ENCODE measurements at regions not wholly inside any gene's neighbourhood (a gene's known extent, or its start where the extent isn't known, plus 50 kb on each side); places are given as distances from the start of the nearest gene placed in this dataset.

DNA sequence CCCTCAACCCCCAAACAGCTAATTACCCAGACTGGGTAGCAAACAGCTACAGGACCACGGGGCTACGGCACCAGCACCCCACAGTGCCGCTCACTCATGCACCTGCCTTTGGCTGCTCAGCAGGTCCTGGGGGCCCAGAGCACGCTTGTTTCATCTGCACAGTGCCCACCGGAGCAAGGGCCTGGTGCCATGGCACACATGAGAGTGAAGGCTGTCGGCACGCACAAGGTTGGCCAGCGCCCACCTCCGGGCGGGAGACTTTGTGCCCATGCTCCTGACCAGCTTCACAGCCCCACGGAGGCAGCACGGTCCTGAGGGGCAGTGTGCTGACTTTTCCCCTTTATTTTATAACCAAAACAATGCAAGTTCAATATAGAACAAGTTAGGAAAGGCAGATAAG, 135.9 kb upstream of the NSMCE3 start:
- TF ChIP-seq EZH2 (IDR thresholded peaks at IDR 0.05; ENCODE audit: borderline replicate concordance, low read depth, low read length, severe bottlenecking): no peak
- no peak for TF ChIP-seq CTCF (IDR thresholded peaks at IDR 0.05; ENCODE audit: borderline replicate concordance, extremely low read depth, low read length, poor library complexity, severe bottlenecking)
- no peaks in the 10 kb centered on the region for H3K79me2 ChIP-seq (ENCODE audit: insufficient read depth, low read length)
- no peak overlapping the region for H3K9ac ChIP-seq (ENCODE audit: low read depth, low read length)
- H3K36me3 ChIP-seq (ENCODE audit: insufficient read depth, low read length): no peaks in the 10 kb centered on the region
- H3K4me1 ChIP-seq (ENCODE audit: insufficient read depth, low read length): no peaks in the 10 kb centered on the region
- ATAC-seq (ENCODE audit: insufficient read depth, low read depth) (no peak), DNase-seq (no peak)
- H2AFZ ChIP-seq (ENCODE audit: low read depth, low read length): no peak overlapping the region
- H3K27ac ChIP-seq (ENCODE audit: low read length): no peak overlapping the region
- no peak overlapping the region for H3K4me2 ChIP-seq (ENCODE audit: insufficient read depth, low read length)
- no peaks in the 10 kb centered on the region for H3K9me3 ChIP-seq (ENCODE audit: insufficient read depth, low read length, severe bottlenecking)
- no peaks in the 10 kb centered on the region for H3K27me3 ChIP-seq (ENCODE audit: insufficient read depth, low read length, poor library complexity)
- no peaks in the 10 kb centered on the region for H4K20me1 ChIP-seq (ENCODE audit: insufficient read depth, low read length)
- H3K4me3 ChIP-seq (ENCODE audit: low read depth in 1 of 2, low read length in 2 of 2): no peak overlapping the region

GRCh38 chr15:29403772-29404171, 134.2 kb upstream of the NSMCE3 start:
- H4K20me1 ChIP-seq (ENCODE audit: insufficient read depth, low read length): no peaks in the 10 kb centered on the region
- no peaks in the 10 kb centered on the region for H3K27me3 ChIP-seq (ENCODE audit: insufficient read depth, low read length, poor library complexity)
- no peak overlapping the region for H2AFZ ChIP-seq (ENCODE audit: low read depth, low read length)
- H3K4me1 ChIP-seq (ENCODE audit: insufficient read depth, low read length): no peaks in the 10 kb centered on the region
- no peak for DNase-seq
- no peak overlapping the region for H3K4me2 ChIP-seq (ENCODE audit: insufficient read depth, low read length)
- TF ChIP-seq CTCF (IDR thresholded peaks at IDR 0.05; ENCODE audit: borderline replicate concordance, extremely low read depth, low read length, poor library complexity, severe bottlenecking) (no peak), EZH2 (IDR thresholded peaks at IDR 0.05; ENCODE audit: borderline replicate concordance, low read depth, low read length, severe bottlenecking) (no peak)
- H3K27ac ChIP-seq (ENCODE audit: low read length): no peak overlapping the region
- ATAC-seq (ENCODE audit: insufficient read depth, low read depth): no peak
- H3K79me2 ChIP-seq (ENCODE audit: insufficient read depth, low read length): no peaks in the 10 kb centered on the region
- H3K9ac ChIP-seq (ENCODE audit: low read depth, low read length): no peak overlapping the region
- no peaks in the 10 kb centered on the region for H3K9me3 ChIP-seq (ENCODE audit: insufficient read depth, low read length, severe bottlenecking)
- no peak overlapping the region for H3K4me3 ChIP-seq (ENCODE audit: low read depth in 1 of 2, low read length in 2 of 2)
- H3K36me3 ChIP-seq (ENCODE audit: insufficient read depth, low read length): no peaks in the 10 kb centered on the region

DNA sequence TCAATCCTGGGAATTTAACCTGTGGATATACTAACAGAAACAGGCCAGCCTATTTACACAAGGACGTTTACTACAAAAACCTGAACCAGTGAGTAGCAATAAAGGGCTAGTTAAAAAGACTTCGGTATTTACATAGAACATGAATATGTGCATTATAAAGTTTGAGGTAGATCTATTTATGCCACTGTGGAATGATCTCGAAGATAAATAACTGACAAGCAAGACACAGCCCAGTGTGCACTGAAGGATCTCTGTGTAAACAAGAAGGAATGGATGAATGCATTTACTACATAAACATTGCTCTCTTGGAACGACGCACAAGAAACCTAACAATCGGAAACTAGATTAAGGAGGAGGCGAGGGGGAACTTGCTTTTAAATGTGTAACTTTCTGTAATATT, 132.0 kb upstream of the NSMCE3 start:
- no peaks in the 10 kb centered on the region for H4K20me1 ChIP-seq (ENCODE audit: insufficient read depth, low read length)
- no peak for TF ChIP-seq CTCF (IDR thresholded peaks at IDR 0.05; ENCODE audit: borderline replicate concordance, extremely low read depth, low read length, poor library complexity, severe bottlenecking)
- TF ChIP-seq EZH2 (IDR thresholded peaks at IDR 0.05; ENCODE audit: borderline replicate concordance, low read depth, low read length, severe bottlenecking): no peak
- H2AFZ ChIP-seq (ENCODE audit: low read depth, low read length): no peak overlapping the region
- no peaks in the 10 kb centered on the region for H3K36me3 ChIP-seq (ENCODE audit: insufficient read depth, low read length)
- H3K4me2 ChIP-seq (ENCODE audit: insufficient read depth, low read length): no peak overlapping the region
- no peak for ATAC-seq (ENCODE audit: insufficient read depth, low read depth)
- H3K4me3 ChIP-seq (ENCODE audit: low read depth in 1 of 2, low read length in 2 of 2): no peak overlapping the region
- no peak for DNase-seq
- no peaks in the 10 kb centered on the region for H3K9me3 ChIP-seq (ENCODE audit: insufficient read depth, low read length, severe bottlenecking)
- H3K4me1 ChIP-seq (ENCODE audit: insufficient read depth, low read length): no peaks in the 10 kb centered on the region
- no peaks in the 10 kb centered on the region for H3K27me3 ChIP-seq (ENCODE audit: insufficient read depth, low read length, poor library complexity)
- no peak overlapping the region for H3K27ac ChIP-seq (ENCODE audit: low read length)
- no peaks in the 10 kb centered on the region for H3K79me2 ChIP-seq (ENCODE audit: insufficient read depth, low read length)
- H3K9ac ChIP-seq (ENCODE audit: low read depth, low read length): no peak overlapping the region

GRCh38 chr15:29400701-29401100, 131.1 kb upstream of the NSMCE3 start:
- Histone ChIP-seq H3K27ac (ENCODE audit: low read length) (no peak overlapping the region), H3K4me2 (ENCODE audit: insufficient read depth, low read length) (no peak overlapping the region), H3K9me3 (ENCODE audit: insufficient read depth, low read length, severe bottlenecking) (no peaks in the 10 kb centered on the region), H3K9ac (ENCODE audit: low read depth, low read length) (no peak overlapping the region), H3K4me1 (ENCODE audit: insufficient read depth, low read length) (no peaks in the 10 kb centered on the region), H4K20me1 (ENCODE audit: insufficient read depth, low read length) (no peaks in the 10 kb centered on the region), H3K27me3 (ENCODE audit: insufficient read depth, low read length, poor library complexity) (no peaks in the 10 kb centered on the region), H3K4me3 (ENCODE audit: low read depth in 1 of 2, low read length in 2 of 2) (no peak overlapping the region), H3K79me2 (ENCODE audit: insufficient read depth, low read length) (no peaks in the 10 kb centered on the region), H2AFZ (ENCODE audit: low read depth, low read length) (no peak overlapping the region), H3K36me3 (ENCODE audit: insufficient read depth, low read length) (no peaks in the 10 kb centered on the region)
- ATAC-seq (ENCODE audit: insufficient read depth, low read depth) (no peak), DNase-seq (no peak)
- TF ChIP-seq CTCF (IDR thresholded peaks at IDR 0.05; ENCODE audit: borderline replicate concordance, extremely low read depth, low read length, poor library complexity, severe bottlenecking) (no peak), EZH2 (IDR thresholded peaks at IDR 0.05; ENCODE audit: borderline replicate concordance, low read depth, low read length, severe bottlenecking) (no peak)
